Left ventricle myocardium superior (tissue), 1 donor: ENCODE measurements at regions not wholly inside any gene's neighbourhood (a gene's known extent, or its start where the extent isn't known, plus 50 kb on each side); places are given as distances from the start of the nearest gene placed in this dataset.

Experiments
- ATAC-seq: fragments of 200-7000 bp; cut with Tn5 transposase; one replicate; pipeline ENCODE4 v1.9.1; 2020; ENCODE audit warnings: mild to moderate bottlenecking, moderate library complexity
- DNase-seq: peaks from one replicate; pipeline ENCODE4 v3.0.0-alpha.2; 2020
- intact Hi-C: fragments of 100-400 bp; cut with micrococcal nuclease; formaldehyde crosslinking; loops from one replicate; pipeline ENCODE4 v1.11.0; 2022
- donor health status: DM: no; HTN: yes; CAD: no; lungs with severe emphysema.

DNA sequence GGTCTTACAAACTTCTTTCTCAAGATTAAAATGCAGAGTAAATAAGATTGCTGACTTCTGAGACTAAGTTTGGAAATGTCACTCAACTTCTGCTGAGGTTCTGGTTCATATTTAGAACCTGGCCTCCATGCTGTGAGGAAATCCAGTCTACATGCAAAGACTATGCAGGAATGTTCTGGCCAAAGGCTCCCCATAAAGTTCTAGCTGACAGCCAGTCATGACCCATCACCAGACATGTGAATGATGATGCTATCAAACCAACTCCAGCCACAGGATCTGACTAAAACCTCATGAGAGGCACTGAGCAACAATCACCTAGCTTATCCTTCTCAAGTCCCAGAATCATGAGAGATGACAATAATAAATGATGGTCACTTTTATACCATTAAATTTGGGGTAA lies 935.1 kb upstream of the MAP3K7 start:
- DNase-seq (no peak), ATAC-seq (no peak)
- intact Hi-C loops: no loop called here

DNA sequence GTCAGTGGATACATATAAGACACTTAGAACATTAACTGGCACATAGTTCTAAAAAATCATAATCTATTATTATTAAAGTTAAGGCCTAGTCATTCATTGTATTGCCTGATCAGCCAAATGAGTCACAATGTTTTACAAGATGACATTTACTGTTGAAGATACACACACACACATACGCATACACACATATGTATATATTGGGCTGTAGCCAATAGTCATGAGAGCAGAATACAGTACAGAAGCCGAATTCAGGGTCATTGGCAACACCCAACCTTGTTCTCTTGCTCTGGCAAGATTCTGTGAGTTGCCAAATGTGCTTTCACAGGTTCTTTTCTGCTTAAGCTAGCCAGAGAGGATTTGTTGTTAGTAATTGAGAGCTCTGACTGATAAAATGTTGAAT lies 922.8 kb upstream of the MAP3K7 start:
- intact Hi-C loops: no loop called here
- ATAC-seq: no peak
- no peak for DNase-seq

DNA sequence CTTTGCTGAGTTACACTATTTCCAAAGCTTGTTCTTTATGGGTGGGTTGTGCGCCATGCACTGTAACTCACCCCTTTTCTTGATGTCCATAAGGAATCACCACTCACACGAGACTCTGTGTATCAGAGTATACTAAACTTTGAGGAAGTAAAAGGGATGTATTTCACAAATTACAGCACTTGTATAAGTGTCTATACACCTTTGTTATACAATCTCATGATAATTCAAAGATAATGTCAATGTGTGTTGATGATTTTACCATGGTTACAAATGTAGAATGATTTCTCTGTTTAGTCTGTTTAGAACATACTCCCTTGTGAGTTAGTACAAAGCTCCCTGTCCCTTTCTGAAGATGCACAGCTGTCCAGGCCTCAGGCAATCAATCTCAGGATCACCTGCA lies 922.2 kb upstream of the MAP3K7 start:
- DNase-seq (no peak), ATAC-seq (no peak)
- intact Hi-C loops: no loop called here

DNA sequence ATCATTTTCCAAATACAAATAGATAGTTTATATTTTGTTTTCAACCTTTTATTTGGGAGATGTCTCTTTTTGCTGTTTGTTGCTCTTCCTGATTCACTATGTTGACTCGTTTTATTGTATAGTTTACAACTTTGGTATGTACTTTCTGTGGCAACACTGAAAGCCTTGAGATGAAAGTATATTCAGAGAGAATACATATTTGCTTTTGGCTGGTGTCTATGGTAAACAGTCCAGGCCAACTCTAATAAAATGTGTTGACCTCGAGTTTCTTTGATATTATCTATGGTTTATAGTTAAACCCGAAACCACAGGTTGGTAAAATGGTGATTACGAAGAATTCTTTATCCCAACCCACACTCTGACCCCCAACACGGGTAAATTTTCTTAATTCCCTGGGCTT lies 919.6 kb upstream of the MAP3K7 start:
- ATAC-seq (no peak), DNase-seq (no peak)
- intact Hi-C loops: no loop called here

DNA sequence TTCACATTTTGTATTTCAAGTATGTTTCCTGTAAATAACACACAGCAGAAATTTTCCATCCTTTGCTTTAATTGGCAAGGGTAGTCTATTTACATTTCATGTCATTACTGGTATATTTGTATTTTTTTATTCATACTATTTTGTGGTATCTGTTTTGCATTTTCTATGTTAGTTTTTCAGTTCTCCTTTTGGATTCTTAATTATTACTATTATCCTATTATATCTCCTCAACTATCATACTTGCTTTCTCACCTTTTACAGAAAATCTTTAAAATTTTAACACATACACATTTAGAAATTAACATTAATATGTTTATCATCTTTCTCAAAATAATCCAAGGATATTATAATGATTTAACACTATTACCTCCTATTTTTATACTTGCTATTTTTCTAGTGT lies 918.3 kb upstream of the MAP3K7 start:
- intact Hi-C loops: no loop called here
- ATAC-seq (no peak), DNase-seq (no peak)

DNA sequence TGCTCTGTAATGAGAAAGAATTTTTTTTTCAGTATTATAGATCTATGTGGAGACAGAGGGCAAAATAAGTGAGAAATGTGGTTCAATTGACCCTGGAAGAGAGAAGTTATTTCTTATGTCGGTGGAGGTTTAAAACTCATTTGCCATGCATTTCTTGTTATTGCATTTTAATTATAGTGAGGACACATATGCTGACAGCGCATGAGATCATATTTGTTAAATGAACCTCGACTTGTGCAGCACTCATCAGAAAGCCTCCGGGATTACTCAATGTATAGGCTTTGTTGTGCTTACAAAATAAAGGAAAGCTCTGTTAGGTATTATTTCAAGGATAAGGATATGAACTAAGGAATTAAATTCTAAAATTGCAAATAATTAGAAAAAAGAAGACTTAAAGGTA lies 915.1 kb upstream of the MAP3K7 start:
- DNase-seq (no peak), ATAC-seq (no peak)
- intact Hi-C loops: no loop called here

DNA sequence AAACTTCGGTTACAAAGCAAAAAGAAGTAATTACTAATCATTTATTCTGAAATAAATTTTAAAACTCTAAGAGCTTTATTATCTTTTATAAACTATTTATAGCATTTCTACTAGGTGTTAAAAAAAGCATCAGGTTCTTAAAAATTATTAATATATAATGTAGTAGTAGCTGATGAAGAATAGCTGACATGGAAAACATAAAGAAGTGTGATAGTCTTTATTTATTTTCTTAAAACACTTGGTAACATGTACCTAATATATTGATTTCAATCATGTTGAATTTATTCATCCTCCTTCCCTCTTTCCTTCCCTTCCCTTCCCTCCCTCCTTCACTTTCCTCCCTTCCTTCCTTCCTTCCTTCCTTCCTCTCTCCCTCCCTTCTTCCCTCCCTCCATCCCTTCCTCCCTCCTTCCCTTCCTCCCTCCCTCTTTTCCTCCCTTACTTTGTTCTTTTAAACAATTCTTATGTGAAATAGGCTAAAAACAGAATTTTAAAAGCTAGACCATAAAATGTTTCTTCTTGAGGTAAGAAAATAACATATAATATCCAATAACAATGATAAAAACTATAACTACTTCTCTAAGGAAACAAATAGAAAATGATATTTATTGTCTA lies 913.9 kb upstream of the MAP3K7 start:
- DNase-seq: no peak

DNA sequence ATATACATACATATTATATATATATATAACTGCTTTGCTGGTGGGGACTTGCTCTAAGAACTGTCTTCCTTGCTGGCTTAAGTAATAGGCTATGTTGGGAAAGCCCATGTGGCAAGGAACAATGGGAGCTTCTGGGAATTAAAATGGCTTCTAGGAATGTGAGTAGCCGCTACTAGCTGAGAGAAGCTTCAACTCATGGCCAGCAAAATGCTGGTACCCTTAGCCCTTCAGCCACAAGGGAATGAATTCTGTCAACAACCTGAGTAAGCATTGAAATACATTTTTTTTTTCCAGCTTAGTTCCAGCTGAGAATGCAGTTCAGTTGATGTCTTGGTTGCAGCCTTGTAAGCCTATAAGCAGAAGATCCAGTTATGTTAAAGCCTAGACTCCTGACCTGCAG lies 911.7 kb upstream of the MAP3K7 start:
- intact Hi-C loops: no loop called here
- no peak for ATAC-seq
- no peak for DNase-seq

More for the DNA sequence above, 913.9 kb upstream of the MAP3K7 start:
- no peak for ATAC-seq
- intact Hi-C loops: no loop called here

DNA sequence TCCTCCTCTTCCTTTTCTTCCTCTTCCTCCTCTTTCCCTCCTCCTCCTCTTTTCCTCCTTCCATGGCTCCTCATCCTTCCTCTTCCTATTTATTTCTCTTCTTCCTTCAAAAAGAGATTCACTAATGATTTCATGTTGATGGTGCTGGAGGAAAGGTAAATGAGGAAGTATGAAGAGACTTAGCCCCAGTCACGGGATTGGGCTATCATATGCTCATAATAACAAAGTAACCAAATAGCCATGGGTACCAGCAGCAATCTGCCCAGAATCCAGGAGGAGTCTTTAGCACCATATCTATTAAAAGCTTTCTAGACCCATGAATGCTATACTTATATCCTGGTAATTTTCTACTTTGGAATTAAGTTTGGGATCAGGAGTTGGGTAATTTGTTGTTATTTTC lies 910.9 kb upstream of the MAP3K7 start:
- intact Hi-C loops: no loop called here
- DNase-seq: no peak
- ATAC-seq: no peak

DNA sequence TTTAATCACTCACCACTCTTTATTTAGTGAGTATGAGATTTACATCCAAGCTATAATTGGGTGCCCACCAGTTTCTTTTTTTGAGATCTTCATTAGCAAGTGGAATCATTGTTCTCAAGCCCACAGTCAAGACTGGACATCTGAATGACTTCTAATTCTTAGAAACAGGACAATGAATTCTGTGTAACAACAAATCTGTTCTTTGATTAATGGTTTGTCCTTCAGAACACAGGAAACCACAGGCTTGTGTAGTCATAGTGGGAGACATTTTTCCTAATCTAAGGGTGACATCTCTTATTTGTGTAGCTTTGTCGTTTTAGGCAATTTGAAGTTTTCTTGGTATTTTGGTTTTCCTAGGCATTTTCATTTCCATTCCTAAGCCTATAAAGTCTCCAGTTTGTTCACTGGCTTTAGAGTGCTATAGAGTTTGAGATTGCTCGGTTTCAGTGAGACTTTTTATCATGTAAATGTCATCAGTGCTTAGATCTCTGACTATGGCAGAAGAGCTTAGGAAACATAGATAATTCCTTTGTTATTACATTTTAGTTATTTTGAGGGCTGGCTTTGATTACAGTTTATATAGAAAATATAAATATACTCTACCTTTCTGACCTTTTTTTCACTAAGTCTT lies 903.9 kb upstream of the MAP3K7 start:
- no peak for ATAC-seq
- intact Hi-C loops: no loop called here
- DNase-seq: no peak

DNA sequence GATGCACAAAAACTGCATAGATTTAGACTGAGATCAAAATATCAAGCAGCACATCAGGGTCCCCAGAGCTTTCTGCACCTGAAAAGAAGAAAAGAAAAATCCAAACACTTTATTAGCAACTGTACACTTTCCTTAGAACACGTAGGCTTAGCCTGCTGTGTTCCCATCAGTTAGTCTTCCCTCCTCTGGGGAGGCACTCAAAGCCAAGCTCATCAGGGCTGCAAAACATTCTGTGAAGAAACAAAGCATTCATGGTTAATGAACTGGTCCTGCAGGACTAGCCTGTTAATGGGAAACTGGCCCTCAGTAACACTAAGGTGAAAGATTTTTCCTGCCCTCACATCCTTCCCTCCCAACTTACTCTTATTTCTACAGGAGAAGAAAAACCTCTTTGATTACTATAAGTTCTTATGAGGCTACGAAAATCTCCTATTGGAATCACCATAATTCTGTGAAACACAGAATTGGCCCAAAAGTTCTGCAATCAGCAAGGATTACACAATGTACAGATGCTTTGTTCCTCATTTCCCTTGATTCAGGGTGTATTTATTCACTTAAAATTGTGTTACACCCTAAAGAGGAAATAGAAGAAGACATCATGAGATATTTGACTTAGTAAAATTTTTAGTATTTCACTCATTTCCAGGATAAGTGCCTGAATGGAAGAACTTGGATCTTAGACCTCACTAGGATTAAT lies 901.0 kb upstream of the MAP3K7 start:
- no peak for ATAC-seq
- intact Hi-C loops: no loop called here
- DNase-seq: no peak

DNA sequence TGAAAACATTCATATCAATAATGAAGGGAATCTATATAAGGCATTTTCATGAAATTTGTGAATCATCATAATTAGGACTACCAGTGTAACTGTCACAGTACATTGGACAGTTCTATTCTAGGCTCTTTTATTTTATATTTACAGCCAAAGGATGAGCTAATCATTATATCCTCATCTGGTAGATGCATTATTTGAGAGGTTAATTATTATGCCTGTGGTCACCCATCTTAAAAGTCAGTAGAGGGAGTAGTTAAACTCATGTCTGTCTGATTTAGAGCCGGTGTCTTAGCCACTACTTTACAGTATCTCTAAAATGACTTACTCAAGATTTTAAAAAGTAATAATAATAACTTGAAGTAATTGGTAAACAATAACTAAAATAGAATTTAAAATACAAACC lies 899.3 kb upstream of the MAP3K7 start:
- no peak for DNase-seq
- no peak for ATAC-seq
- intact Hi-C loops: no loop called here

DNA sequence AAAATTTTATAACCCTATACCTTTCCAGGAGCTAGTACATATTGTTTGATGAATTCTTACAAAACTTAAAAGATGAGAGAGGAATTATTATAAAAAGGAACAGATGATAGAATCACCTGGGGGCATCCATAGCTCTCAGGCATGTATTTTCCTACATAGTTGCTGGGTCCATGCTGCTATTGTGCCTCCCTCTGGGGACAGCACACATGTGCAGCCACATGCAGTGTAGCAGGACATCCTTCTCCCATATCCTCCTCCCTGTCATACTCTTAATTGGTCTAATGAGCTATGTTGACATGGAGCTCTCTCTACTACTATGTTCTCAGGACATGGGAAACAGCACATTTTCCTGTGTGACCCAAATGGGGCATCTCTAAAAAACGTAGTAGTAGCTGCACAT lies 898.2 kb upstream of the MAP3K7 start:
- no peak for DNase-seq
- ATAC-seq: no peak
- intact Hi-C loops: no loop called here

DNA sequence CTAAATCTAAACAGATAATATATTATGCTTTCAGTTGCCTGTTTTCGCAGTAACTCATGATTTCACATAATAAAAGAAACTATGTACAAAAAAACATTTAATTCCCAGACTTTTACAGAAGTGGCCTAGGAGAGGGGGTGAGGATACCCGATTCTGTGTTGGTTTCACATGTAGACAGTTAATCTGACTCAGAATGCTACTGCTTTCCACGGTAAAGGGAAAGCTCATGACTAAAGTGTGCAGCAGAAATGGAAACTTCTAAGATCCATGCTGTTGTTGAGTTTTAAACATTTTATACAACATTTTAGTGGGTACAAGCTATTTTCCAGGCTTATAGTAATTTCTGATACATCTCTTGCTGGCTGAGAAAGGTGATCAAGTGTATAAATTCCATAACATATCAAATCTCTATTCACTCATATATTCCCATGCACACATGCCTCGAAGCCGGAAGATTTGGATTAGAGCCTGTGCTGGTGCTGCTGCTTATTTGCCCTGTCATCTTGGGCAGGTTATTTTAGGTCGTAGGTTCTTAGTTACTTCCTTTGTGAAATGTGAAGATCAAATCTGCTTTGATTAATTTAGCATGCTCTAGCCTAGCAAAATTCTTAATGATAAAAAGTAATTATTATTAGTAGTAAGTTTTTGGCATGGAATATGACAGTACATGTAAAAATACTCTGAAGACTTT lies 896.7 kb upstream of the MAP3K7 start:
- intact Hi-C loops: no loop called here
- no peak for ATAC-seq

DNA sequence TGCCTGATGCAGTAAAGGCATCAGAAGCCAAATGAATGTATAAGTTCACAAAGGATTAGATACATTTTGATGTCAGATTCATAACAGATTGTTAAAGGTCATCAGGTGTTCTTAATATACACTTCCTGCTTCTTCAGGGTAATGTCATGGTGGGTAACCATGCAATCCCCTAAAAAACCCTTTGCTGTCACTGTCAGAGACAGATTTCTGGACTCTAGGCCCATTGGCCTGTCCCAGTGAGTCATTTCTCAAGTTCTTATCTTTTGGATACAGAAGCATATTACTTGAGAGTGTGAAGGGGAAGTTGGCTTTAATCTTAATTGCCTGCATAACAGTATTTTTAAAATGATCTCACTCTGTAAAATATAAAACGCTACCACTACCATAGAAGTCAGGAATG lies 895.6 kb upstream of the MAP3K7 start:
- ATAC-seq (no peak), DNase-seq (no peak)
- intact Hi-C loops: no loop called here

More for the DNA sequence above, 896.7 kb upstream of the MAP3K7 start:
- no peak for DNase-seq

DNA sequence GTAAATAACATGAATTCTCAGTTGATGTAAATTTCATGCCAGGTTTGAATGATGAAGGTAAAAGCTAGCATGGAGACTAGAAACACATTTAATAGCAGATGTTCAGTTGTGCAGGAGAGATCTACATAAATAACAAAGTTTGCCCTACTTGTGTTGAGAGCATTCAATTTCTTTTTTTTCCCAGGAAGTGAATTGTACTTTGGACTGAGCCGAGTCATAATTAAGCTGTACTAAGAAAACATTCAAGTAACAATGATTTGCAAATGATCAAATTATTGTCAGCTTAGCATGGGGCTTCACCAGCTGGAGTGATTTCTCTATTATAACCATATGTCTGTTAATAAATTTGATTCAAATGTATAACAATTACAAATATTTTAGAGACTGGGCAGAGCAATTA lies 893.5 kb upstream of the MAP3K7 start:
- intact Hi-C loops: no loop called here
- ATAC-seq (no peak), DNase-seq (no peak)

DNA sequence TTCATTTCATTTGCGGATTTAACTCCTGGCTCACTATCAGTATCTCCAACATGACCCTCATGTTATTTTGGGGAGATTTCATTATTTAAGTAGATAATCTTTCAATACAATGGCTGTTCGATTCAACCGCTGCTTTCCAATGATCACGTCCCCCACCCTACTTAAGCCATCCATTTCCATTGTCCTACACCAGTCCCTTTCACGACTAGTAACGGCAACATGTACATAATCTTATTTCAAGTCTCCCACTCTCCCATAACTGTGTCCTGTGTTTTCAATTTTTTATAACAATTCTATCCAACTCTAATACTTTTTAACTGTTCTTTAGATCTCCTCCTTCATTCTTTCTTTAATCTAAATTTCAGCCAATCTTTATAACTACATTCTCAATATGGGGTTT lies 890.8 kb upstream of the MAP3K7 start:
- no peak for ATAC-seq
- DNase-seq: no peak
- intact Hi-C loops: no loop called here

DNA sequence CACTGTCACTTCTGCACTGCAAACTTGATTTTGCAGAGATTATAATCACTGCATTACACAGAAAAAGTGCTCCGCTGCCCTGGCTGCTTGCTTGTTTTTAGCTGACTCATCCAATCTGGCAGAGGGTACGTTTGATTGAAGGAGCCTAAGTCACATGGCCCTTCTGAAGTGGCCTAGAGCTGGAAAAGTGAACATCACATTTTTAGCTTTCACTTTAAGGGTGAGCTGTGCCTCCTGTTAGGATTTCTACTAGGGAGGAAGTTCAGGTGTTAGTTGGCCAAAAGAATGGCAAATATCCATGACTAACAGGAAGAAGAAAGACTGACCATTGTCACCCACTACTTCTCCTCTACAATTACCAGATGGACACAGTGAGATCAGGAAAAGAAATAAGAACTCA lies 889.1 kb upstream of the MAP3K7 start:
- DNase-seq (no peak), ATAC-seq (peak; percentile 39)
- intact Hi-C loops: no loop called here

DNA sequence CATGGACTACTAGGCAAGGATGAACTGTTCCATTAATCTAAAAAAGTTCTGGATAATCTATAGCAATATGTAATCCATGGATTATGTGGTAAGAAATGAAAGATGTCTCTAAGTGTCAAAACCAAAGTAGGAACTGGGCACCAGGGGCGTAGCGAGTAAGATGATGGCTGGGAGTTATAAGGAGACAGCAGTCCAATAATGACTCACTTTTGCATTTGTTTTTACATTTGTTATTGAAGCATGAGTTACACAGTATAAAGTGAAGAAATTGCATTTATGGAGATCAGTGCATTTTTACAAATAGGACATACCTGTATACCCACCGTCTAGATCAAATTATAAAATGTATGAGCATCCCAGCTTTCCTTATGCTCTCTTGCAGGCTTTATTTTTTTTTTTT lies 878.5 kb upstream of the MAP3K7 start:
- ATAC-seq: no peak
- intact Hi-C loops: no loop called here
- DNase-seq: no peak

DNA sequence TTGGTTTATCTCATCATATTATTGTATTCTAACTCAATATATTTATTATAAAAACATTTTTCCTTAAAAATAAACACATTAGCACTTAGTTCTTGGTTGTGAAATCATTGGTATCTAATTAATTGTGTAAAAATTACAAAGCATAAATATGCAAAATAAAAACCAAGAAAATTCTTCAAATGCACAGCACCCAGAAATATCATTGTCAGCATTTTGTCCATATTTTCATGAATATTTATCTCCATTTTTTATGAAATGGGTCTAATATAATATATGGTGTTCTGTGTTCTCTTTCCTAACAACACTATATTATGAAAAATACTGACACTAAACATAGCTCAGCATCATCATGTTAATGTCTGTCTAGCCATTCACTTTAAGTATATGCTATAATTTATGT lies 877.8 kb upstream of the MAP3K7 start:
- ATAC-seq (no peak), DNase-seq (no peak)
- intact Hi-C loops: no loop called here

DNA sequence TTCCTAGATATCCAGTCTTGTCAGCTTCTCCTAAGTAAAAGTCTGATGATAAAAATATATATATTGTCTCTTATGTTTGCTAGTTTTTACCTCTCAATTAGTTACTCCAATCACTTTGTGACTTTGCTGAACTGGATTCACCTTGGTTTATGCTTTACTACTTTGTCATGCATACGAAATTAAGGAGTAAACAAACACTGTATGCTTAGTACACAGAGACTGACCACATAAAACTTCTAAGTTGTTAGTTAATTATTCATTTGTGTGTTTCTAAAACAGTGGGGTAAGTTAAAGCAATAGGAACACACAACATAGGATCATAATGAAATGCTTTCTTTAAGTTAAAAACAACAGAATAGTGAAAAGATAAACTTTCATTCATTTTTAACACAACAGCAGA lies 877.3 kb upstream of the MAP3K7 start:
- DNase-seq (no peak), ATAC-seq (no peak)
- intact Hi-C loops: no loop called here
